ENCODE measurements at regions not wholly inside any gene's neighbourhood (a gene's known extent, or its start where the extent isn't known, plus 50 kb on each side); places are given as distances from the start of the nearest gene placed in this dataset.

GRCh38 chr14:58870961-58871360 lies 233.2 kb downstream of the DACT1 start:
- Histone ChIP-seq H3K9me3 (replicated peaks) (no peaks in the 10 kb centered on the region), H3K4me3 (no peak overlapping the region), H3K36me3 (no peaks in the 10 kb centered on the region), H3K27ac (replicated peaks) (no peak overlapping the region), H3K4me1 (no peaks in the 10 kb centered on the region), H3K27me3 (ENCODE audit: low read depth) (peaks cover 6% of the 10 kb centered on the region)
- DNase-seq: no peak
- intact Hi-C loops (cut with micrococcal nuclease): no loop called here
- no peak for TF ChIP-seq CTCF (IDR thresholded peaks at IDR 0.05; ENCODE audit: borderline replicate concordance)

GRCh38 chr14:58871573-58871972 lies 233.8 kb downstream of the DACT1 start:
- no peak overlapping the region for H3K27ac ChIP-seq (replicated peaks)
- no peak for DNase-seq
- H3K4me3 ChIP-seq: no peak overlapping the region
- H3K9me3 ChIP-seq (replicated peaks): no peaks in the 10 kb centered on the region
- TF ChIP-seq CTCF (IDR thresholded peaks at IDR 0.05; ENCODE audit: borderline replicate concordance): no peak
- H3K36me3 ChIP-seq: no peaks in the 10 kb centered on the region
- H3K27me3 ChIP-seq (ENCODE audit: low read depth): peaks cover 6% of the 10 kb centered on the region
- H3K4me1 ChIP-seq: no peaks in the 10 kb centered on the region
- intact Hi-C loops (cut with micrococcal nuclease): no loop called here

- DNase-seq: no peak
- H3K36me3 ChIP-seq: no peaks in the 10 kb centered on the region
- no peak overlapping the region for H3K4me3 ChIP-seq
- intact Hi-C loops (cut with micrococcal nuclease): no loop called here
- TF ChIP-seq CTCF (IDR thresholded peaks at IDR 0.05; ENCODE audit: borderline replicate concordance): no peak
- H3K4me1 ChIP-seq: no peaks in the 10 kb centered on the region
- no peak overlapping the region for H3K27ac ChIP-seq (replicated peaks)
- no peaks in the 10 kb centered on the region for H3K9me3 ChIP-seq (replicated peaks)
- peaks cover 6% of the 10 kb centered on the region for H3K27me3 ChIP-seq (ENCODE audit: low read depth)
Measured at GRCh38 chr14:58872061-58872460, 234.3 kb downstream of the DACT1 start.

GRCh38 chr14:58873228-58873953 lies 235.6 kb downstream of the DACT1 start:
- intact Hi-C loops (cut with micrococcal nuclease): no loop called here
- TF ChIP-seq CTCF (IDR thresholded peaks at IDR 0.05; ENCODE audit: borderline replicate concordance): no peak
- Histone ChIP-seq H3K36me3 (no peaks in the 10 kb centered on the region), H3K27me3 (ENCODE audit: low read depth) (peaks cover 6% of the 10 kb centered on the region), H3K27ac (replicated peaks) (no peak overlapping the region), H3K4me1 (no peaks in the 10 kb centered on the region), H3K9me3 (replicated peaks) (no peaks in the 10 kb centered on the region), H3K4me3 (no peak overlapping the region)
- DNase-seq: no peak

GRCh38 chr14:58875613-58876012 lies 237.9 kb downstream of the DACT1 start:
- Histone ChIP-seq H3K4me3 (no peak overlapping the region), H3K27me3 (ENCODE audit: low read depth) (peaks cover 6% of the 10 kb centered on the region), H3K36me3 (no peaks in the 10 kb centered on the region), H3K27ac (replicated peaks) (no peak overlapping the region), H3K9me3 (replicated peaks) (no peaks in the 10 kb centered on the region), H3K4me1 (no peaks in the 10 kb centered on the region)
- intact Hi-C loops (cut with micrococcal nuclease): no loop called here
- DNase-seq: no peak
- TF ChIP-seq CTCF (IDR thresholded peaks at IDR 0.05; ENCODE audit: borderline replicate concordance): no peak

All from left ventricle myocardium inferior (tissue), 1 donor.